Hepatocyte (in vitro differentiated cells): ENCODE measurements at regions not wholly inside any gene's neighbourhood (a gene's known extent, or its start where the extent isn't known, plus 50 kb on each side); places are given as distances from the start of the nearest gene placed in this dataset.

Experiments used
- CTCF ChIP-seq: fragments of 200-600 bp; sonication (generic); IDR thresholded peaks from 2 replicates; pipeline ENCODE4 v1.5.1; 2016; ENCODE audit warnings: antibody characterized with exemption, mild to moderate bottlenecking; ENCODE audit not compliant: poor library complexity
- EZH2phosphoT487 ChIP-seq: fragments of 200-600 bp; sonication (generic); IDR thresholded peaks from one replicate; pipeline ENCODE4 v1.6.1; 2018; ENCODE audit warnings: antibody characterized with exemption, mild to moderate bottlenecking, low read depth, moderate library complexity; ENCODE audit not compliant: unreplicated experiment, severe bottlenecking

DNA sequence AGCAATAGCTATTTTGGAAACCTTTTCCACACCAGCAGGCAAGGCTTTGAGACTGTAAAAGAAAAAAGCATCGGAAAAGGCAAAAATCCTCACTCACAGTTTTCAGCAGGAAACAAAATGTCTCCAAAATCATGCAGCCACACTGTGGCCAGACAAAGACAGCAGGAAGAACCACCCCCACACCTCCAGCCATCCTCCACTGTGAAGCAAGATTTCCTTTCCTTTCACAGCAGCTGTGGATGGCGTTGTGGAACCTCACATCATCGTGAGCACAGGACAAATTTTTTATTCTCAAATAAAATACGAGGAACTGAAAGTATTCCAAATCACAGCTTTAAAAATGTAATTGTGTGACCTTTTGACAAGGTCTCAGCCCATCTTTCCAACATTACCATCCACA, 351.7 kb upstream of the NOCT start:
- no peak for TF ChIP-seq CTCF
- no peak for TF ChIP-seq EZH2phosphoT487
